HG03280 (cell line): ENCODE measurements at regions not wholly inside any gene's neighbourhood (a gene's known extent, or its start where the extent isn't known, plus 50 kb on each side); places are given as distances from the start of the nearest gene placed in this dataset.

Source experiments
- ATAC-seq: cut with Tn5 transposase; IDR thresholded peaks from one replicate; pipeline ENCODE4 v1.9.1; 2021; ENCODE audit warnings: mild to moderate bottlenecking, moderate library complexity; ENCODE audit not compliant: unreplicated experiment

- ATAC-seq: no peak
These were observed 117.0 kb downstream of the PCDH7 start for GRCh38 chr4:30837131-30837539.

- ATAC-seq: no peak
These were observed 117.7 kb downstream of the PCDH7 start for GRCh38 chr4:30837861-30838260.

GRCh38 chr4:30838331-30838730 is 118.2 kb downstream of the PCDH7 start:
- no peak for ATAC-seq

DNA sequence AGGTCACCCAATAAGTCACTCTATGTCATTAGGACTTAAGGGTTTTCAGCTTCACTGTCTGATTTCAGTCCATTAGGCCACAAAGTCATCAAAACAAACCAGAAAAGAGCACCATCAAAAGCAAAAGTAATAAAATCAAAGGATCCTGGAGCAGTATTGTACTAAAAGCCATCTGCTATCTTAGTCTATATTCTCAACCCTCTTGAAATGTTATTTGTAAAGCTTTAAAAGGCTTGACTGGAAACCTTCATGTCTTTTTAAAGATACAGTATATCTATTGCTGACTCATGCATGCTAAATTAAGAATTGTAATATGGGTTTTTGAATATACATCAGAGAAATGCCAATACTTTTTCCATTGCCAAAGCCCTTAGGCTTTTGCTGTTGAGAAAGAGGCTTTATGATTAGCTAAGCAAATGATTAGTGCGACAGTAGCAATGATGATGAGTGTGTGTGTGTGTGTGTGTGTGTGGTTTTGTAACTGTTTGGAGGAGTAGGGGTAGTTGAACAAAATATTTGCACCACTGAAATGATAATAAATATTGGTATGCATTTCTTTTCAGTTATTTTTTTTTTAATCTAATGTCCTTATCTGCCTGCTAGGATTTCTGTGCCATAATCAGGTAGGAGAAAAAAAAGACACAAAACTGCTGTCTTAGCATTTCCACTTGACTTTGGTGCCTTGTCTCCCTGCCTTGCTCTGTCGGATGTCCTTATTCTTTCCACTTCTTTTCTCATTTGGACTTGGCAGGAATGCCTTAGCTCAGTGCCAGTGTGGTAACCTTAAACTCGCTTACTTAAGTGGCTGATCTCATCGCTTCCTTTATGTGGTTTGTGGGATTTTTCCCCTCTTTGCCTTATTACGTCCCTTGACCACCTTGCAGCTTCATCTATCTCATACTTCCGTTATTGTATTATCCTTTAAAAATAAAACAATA is 119.7 kb downstream of the PCDH7 start:
- no peak for ATAC-seq

DNA sequence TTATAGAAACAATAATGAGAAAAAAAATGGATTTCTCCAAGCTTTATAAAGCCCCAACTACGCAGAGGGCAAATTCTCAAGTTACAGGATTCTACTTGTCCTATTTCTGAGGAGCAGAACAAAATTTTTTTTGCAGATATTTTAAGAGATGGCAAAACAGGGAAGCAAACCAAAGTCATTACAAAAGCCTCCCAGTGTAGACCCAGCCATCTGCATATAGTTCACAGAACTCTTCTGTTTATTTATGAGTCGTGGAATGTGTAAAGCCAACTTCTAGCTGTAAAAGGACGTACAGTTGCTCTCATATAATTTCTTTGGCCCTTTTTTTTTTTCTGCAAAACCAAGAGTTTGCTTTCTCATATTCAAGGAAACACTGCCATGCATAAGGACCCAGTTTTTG is 120.4 kb downstream of the PCDH7 start:
- ATAC-seq: no peak

- no peak for ATAC-seq
These were observed 122.0 kb downstream of the PCDH7 start for GRCh38 chr4:30842142-30842541.

DNA sequence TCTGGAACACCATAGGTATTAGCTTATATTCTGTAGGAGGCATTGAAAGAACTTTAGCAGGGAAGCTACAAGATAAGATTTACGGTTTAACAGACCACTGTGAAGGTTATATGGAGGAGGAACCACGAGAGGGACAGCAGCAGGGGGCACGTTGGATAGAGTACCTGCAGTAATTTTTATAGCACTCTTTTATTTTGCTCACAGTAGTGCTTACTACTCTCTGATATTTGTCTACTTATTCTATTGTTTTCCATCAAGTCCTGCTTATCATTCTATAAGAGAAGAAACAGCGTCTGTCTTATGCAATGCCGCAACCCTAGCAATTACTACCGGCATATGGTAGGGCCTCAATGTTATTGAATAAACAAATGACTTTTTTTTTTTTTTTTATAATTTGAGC is 122.5 kb downstream of the PCDH7 start:
- ATAC-seq: no peak

GRCh38 chr4:30844861-30845582 is 124.9 kb downstream of the PCDH7 start:
- ATAC-seq: no peak

DNA sequence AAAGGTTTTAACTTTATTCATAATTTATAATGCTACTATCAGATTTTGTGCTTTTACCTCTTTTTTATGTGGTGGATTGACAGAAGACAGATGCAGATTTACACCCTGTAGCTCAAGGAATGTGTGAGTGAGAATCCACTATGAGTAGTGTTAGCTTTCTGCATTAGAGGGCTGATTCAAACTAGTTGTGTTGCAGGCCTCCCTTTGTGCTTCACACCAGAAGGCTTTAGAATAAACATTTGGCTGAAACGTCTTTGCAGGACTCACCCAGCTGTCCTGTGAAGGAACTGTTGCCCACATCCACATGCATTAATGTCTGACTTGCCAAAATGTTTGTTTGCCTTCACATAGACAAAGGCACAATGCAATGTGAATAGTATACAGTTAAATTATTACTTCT is 127.0 kb downstream of the PCDH7 start:
- ATAC-seq: no peak

DNA sequence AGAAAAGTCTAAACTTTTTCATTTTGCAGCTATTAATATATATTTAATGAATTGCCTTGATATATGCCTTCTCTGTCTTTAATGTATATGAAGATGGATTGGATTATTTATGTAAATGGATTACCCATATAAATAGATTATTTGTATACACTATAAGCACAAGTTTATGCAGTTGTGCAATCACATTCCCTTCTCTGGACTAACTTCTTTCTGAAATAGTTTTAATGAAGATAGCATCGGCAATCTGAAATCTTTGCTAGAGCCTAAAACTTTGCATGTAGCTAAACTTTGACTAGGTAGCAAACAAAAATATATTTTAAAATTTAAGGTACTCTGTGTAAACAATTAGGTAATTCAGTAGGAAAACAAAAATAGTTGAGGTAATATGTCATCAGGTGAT is 127.8 kb downstream of the PCDH7 start:
- ATAC-seq: no peak

- no peak for ATAC-seq
These were observed 134.4 kb downstream of the PCDH7 start for GRCh38 chr4:30854531-30854930.

DNA sequence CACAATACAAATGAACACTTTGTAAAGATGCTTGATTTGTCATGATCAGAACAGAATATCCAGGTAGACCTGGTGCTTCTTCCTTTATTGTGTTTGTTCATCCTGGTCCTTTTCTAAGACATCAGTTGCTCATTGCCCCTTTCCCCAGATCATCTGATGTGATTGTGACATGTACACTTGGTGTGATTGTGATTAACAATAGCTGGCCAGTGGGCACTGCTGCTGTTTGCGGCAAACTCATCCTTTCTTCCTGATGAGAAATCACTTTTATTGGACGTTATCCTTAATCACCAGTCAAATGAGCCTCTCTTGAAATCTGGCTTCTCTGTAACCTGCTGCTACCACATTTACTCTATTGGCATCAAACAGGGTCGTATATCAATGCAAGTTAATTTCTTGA is 135.1 kb downstream of the PCDH7 start:
- ATAC-seq: no peak

- ATAC-seq: no peak
These were observed 136.8 kb downstream of the PCDH7 start for GRCh38 chr4:30856795-30857564.

GRCh38 chr4:30860978-30861377 is 140.8 kb downstream of the PCDH7 start:
- no peak for ATAC-seq

GRCh38 chr4:30862196-30862595 is 142.0 kb downstream of the PCDH7 start:
- no peak for ATAC-seq

- no peak for ATAC-seq
These were observed 142.9 kb downstream of the PCDH7 start for GRCh38 chr4:30863021-30863420.

- ATAC-seq: no peak
These were observed 145.5 kb downstream of the PCDH7 start for GRCh38 chr4:30865691-30866090.

- no peak for ATAC-seq
These were observed 146.2 kb downstream of the PCDH7 start for GRCh38 chr4:30866346-30866745.

DNA sequence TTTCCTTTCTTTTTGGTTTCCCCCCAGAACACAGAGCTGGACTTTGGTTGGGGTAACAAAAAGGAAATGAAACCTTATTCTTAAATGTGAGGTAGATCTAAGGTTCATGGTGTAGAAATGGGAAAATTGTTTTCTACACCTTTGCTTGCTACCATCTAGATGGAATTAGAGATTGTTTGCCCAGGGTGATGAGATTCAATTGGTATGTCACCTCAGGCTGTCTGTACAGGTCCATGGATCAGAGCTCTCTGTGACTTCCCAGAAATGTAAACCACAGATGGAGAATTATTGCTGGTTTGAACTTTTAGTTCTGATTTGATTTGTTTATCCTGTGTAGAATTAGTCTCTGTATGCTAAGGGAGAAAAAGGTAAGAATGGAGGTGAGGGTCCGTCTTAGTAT is 146.7 kb downstream of the PCDH7 start:
- no peak for ATAC-seq

- ATAC-seq: no peak
These were observed 147.3 kb downstream of the PCDH7 start for GRCh38 chr4:30867427-30867826.

DNA sequence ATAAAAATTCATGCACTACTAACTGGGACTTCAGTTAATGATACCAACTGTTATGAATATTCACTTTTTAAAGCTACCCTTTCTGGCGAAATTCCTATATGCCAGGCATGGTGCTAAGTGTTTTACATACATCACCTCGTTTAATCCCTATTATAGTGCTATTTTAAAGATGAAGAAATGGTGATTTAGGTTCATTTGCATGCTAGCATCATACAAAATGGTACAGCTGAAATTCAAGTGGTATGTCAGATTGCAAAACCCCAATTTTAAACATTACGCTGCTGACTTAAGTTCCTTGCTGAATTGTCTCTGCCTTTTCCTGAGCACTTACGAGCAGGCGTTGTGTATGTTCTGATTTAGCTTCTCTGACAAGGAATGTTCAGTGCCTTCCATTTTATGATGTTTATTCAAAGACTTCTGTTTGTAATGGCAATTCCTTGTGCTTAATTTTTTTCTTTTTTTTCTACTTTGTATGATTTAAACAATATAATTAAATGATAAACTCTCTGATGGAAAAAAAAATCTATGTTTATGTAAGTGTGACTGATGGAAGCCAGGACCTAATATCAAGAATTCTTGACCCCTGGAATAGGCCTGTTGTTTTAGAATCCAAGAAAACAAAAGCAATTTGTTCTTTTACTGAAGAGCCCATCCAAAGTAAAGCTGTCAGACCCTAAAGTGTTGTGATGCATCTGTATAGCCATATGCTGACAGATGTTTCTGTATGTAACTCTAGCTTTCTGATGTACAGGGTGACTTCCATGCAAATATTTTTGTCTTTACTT is 148.1 kb downstream of the PCDH7 start:
- ATAC-seq: no peak
